T-cell (primary cell): ENCODE measurements at regions not wholly inside any gene's neighbourhood (a gene's known extent, or its start where the extent isn't known, plus 50 kb on each side); places are given as distances from the start of the nearest gene placed in this dataset.

ENCODE experiments used
- ATAC-seq, 4 experiments: fragments of 200-7000 bp in 3 of 4; fragments of 150-1000 bp in 1 of 4; cut with Tn5 transposase; replicated peaks in 1 of 4; 1 replicate in 3 of 4; 2 replicates in 1 of 4; pipeline ENCODE4 v1.10.0; 2021; ENCODE audit warnings: moderate library complexity in 3 of 4, mild to moderate bottlenecking in 2 of 4, moderate number of reproducible peaks in 1 of 4
- CTCF ChIA-PET, 2 donors: fragments of 300-600 bp; sonication (Branson Sonifier 250); formaldehyde crosslinking; loops; one replicate each; lab custom pipeline; 2022; ENCODE audit warnings: antibody characterized with exemption in 2 of 2; lab: Charles Lee
- POLR2A ChIA-PET, 2 donors: fragments of 300-600 bp; sonication (Branson Sonifier 250); formaldehyde crosslinking; loops; one replicate each; lab custom pipeline; 2022; ENCODE audit warnings: antibody characterized with exemption in 2 of 2; lab: Charles Lee
- DNase-seq, 35 experiments: peaks; one replicate each; pipeline versions ENCODE4 v3.0.0 to v3.0.0-alpha.2; 2013 to 2023
- H3K27ac ChIP-seq: one replicate; pipeline ENCODE4 v1.5.1; 2013; ENCODE audit warnings: low read length
- H3K27me3 ChIP-seq, 2 experiments: replicated peaks in 1 of 2; 1 replicate in 1 of 2; 2 replicates in 1 of 2; pipeline versions ENCODE4 v1.6.1 to v1.7.0; 2013; ENCODE audit warnings: low read length in 1 of 2, mixed read lengths in 1 of 2; ENCODE audit not compliant: control insufficient read depth in 2 of 2, insufficient read depth in 2 of 2; ENCODE audit errors: extremely low read depth in 1 of 2
- H3K36me3 ChIP-seq, 2 donors: 1 replicate in 1 of 2; 2 replicates in 1 of 2; pipeline versions ENCODE4 v1.6.1 to v1.7.0; 2013; ENCODE audit warnings: low read length in 1 of 2; ENCODE audit not compliant: control insufficient read depth in 2 of 2, insufficient read depth in 1 of 2; ENCODE audit errors: extremely low read depth in 1 of 2
- H3K4me1 ChIP-seq, 2 experiments: 1 replicate in 1 of 2; 2 replicates in 1 of 2; pipeline versions ENCODE4 v1.6.1 to v1.7.0; 2013; ENCODE audit warnings: low read length in 2 of 2, mixed read lengths in 1 of 2; ENCODE audit not compliant: insufficient read depth in 2 of 2, control insufficient read depth in 1 of 2; ENCODE audit errors: extremely low read depth in 1 of 2
- H3K4me3 ChIP-seq, 2 donors: 1 replicate in 1 of 2; 2 replicates in 1 of 2; pipeline versions ENCODE4 v1.5.1 to v1.7.0; 2013; ENCODE audit warnings: mild to moderate bottlenecking in 2 of 2, low read length in 1 of 2, moderate library complexity in 1 of 2; ENCODE audit not compliant: control insufficient read depth in 1 of 2; ENCODE audit errors: extremely low read depth in 1 of 2
- H3K9me3 ChIP-seq: 2 replicates; pipeline ENCODE4 v1.7.0; 2013
- H3K27ac Mint-ChIP-seq, 2 donors: one replicate each; pipeline ENCODE4 v1.8.0; 2020 to 2021; ENCODE audit warnings: mild to moderate bottlenecking in 2 of 2, mixed read lengths in 2 of 2
- H3K27me3 Mint-ChIP-seq, 2 donors: one replicate each; pipeline ENCODE4 v1.8.0; 2021 to 2022; ENCODE audit warnings: mixed read lengths in 2 of 2
- H3K36me3 Mint-ChIP-seq: one replicate; pipeline ENCODE4 v1.8.0; 2021; ENCODE audit warnings: mixed read lengths
- H3K4me1 Mint-ChIP-seq, 3 donors: one replicate each; pipeline ENCODE4 v1.8.0; 2020 to 2022; ENCODE audit warnings: mixed read lengths in 3 of 3, mild to moderate bottlenecking in 1 of 3
- H3K4me3 Mint-ChIP-seq, 3 donors: one replicate each; pipeline ENCODE4 v1.8.0; 2020 to 2022; ENCODE audit warnings: mild to moderate bottlenecking in 3 of 3, mixed read lengths in 3 of 3, moderate library complexity in 3 of 3
- H3K9me3 Mint-ChIP-seq, 3 donors: one replicate each; pipeline ENCODE4 v1.8.0; 2020 to 2022; ENCODE audit warnings: mixed read lengths in 3 of 3
- WGBS: methylation state at CpG from one replicate; pipeline ENCODE4 v1.1.5; 2013; ENCODE audit warnings: missing lambda C conversion rate; ENCODE audit not compliant: insufficient coverage; 5-methylcytosine and 5-hydroxymethylcytosine counted together

DNA sequence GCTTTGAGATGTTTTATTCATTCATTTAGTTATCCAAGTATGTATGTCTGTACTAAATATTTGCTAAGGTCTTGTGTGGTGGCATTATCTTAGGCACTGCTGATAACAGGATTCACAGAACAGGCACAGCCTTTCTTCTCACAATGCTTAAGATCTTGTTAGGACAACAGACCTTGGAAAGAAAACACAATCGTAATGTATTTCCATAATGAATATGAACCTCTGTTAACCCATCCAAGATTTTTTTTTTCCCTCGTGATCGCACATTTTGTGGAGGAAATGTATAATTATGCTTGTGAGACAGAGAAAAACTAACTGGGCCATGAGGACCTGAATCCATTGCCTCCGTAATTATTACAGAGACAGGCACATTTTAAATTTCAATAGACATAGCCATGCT, 121.9 kb downstream of the NPIPB5 start:
- H3K4me3 ChIP-seq = no peak overlapping the region
- DNase-seq = no peak
- Mint-ChIP-seq H3K27ac (no peak overlapping the region), H3K4me3 (no peak overlapping the region), H3K36me3 (no peaks in the 10 kb centered on the region), H3K27me3 (peaks cover 3 to 4% of the 10 kb centered on the region in 2 donors), H3K4me1 (no peaks in the 10 kb centered on the region), H3K9me3 (no peaks in the 10 kb centered on the region)
- H3K9me3 ChIP-seq = no peaks in the 10 kb centered on the region
- no peak overlapping the region for H3K27ac ChIP-seq
- ChIA-PET CTCF (interaction anchor here in 1 of 2 donors (0.6 kb wide), 1 partner anchor 11 kb away, joined by 3 read pairs; no protein-coding TSS in a partner anchor), POLR2A (no interaction called here)
- ATAC-seq = no peak
- WGBS = no CpG with 5 or more reads among the region's 4 CpGs
- H3K4me1 ChIP-seq = no peaks in the 10 kb centered on the region
- peaks cover 2 to 14% of the 10 kb centered on the region in 2 experiments for H3K27me3 ChIP-seq
- no peaks in the 10 kb centered on the region for H3K36me3 ChIP-seq

DNA sequence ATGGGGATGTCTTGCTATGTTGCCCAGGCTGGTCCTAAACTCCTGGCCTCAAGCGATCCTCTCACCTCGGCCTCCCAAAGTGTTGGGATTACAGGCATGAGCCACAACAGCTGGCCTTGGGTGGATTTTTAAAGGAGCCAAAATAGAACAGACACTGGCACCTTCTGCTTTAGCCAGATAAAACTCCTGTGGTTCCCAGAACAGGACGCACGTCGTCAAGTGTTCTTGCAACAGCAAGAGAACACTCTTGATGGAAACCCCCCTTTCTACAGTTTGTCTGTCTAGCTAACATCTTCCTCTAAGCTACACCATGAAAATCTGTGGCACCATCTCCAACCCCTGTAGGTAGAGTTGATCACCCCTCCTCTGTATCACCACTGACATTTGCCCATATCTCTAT, 122.6 kb downstream of the NPIPB5 start:
- no peaks in the 10 kb centered on the region for H3K9me3 ChIP-seq
- H3K27ac ChIP-seq = no peak overlapping the region
- H3K27me3 ChIP-seq = peaks cover 2 to 14% of the 10 kb centered on the region in 2 experiments
- ChIA-PET CTCF (no interaction called here), POLR2A (interaction anchor here in 1 of 2 donors (0.6 kb wide), 1 partner anchor 1995 kb away, joined by 3 read pairs; no protein-coding TSS in a partner anchor)
- no peaks in the 10 kb centered on the region for H3K36me3 Mint-ChIP-seq
- ATAC-seq (no peak), DNase-seq (no peak)
- H3K9me3 Mint-ChIP-seq = no peaks in the 10 kb centered on the region
- H3K27ac Mint-ChIP-seq = no peak overlapping the region
- no peak overlapping the region for H3K4me3 Mint-ChIP-seq
- no peaks in the 10 kb centered on the region for H3K4me1 Mint-ChIP-seq
- 83% methylated on average over 5 of the region's 5 CpGs for WGBS
- H3K4me1 ChIP-seq = no peaks in the 10 kb centered on the region
- H3K4me3 ChIP-seq = no peak overlapping the region
- H3K36me3 ChIP-seq = no peaks in the 10 kb centered on the region
- peaks cover 3 to 4% of the 10 kb centered on the region in 2 donors for H3K27me3 Mint-ChIP-seq

DNA sequence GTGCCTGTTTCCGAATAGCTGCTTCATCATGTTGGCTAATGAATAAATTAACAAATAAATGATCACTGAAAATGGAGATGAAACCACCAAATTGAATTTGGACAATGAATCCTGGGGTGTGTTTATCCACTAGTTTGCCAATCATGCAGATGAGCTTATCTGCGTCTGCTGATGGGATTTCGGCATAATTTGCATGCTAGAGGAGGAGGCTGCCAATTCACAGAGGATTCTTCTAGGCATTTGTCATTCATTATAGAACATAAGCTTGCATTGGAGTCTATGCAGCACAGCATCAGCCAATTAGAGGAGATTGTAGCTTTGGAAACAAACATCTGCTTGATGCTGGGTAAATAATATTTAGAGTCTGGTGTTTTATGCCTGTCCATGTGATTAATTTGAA, 123.1 kb downstream of the NPIPB5 start:
- Mint-ChIP-seq H3K9me3 (no peaks in the 10 kb centered on the region), H3K27ac (no peak overlapping the region), H3K4me3 (no peak overlapping the region), H3K36me3 (no peaks in the 10 kb centered on the region), H3K4me1 (no peaks in the 10 kb centered on the region), H3K27me3 (peaks cover under 1 to 4% of the 10 kb centered on the region in 2 donors)
- 84% methylated on average over 3 of the region's 3 CpGs for WGBS
- ATAC-seq = no peak
- DNase-seq = no peak
- Histone ChIP-seq H3K9me3 (no peaks in the 10 kb centered on the region), H3K4me3 (no peak overlapping the region), H3K36me3 (no peaks in the 10 kb centered on the region), H3K27me3 (peaks cover 2 to 14% of the 10 kb centered on the region in 2 experiments), H3K27ac (no peak overlapping the region), H3K4me1 (no peaks in the 10 kb centered on the region)
- POLR2A ChIA-PET = interaction anchor here in 1 of 2 donors (0.6 kb wide), 1 partner anchor 1996 kb away, joined by 3 read pairs; no protein-coding TSS in a partner anchor
- CTCF ChIA-PET = no interaction called here

DNA sequence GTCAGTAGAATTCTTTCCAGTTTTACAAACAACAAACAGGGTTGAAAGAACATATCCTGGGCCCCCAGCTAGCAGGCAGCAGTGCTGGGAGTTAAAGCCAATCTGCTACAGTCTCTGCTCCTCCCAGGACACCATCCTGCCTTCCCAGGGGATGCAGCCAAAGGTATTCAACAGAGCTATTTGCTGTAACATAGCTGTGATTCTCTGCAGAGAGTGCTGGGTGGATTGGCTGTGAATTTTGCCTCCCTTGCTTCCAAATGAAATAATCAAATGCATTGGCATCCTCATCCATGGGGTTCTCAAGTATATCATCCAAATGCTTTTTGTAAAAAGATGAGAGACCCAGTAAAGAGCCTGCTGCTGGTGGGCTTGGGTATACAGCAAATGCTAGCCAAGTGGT, 124.3 kb downstream of the NPIPB5 start:
- Mint-ChIP-seq H3K27ac (no peak overlapping the region), H3K4me3 (no peak overlapping the region), H3K4me1 (no peaks in the 10 kb centered on the region), H3K27me3 (peaks cover 0 to 4% of the 10 kb centered on the region in 2 donors), H3K36me3 (no peaks in the 10 kb centered on the region), H3K9me3 (no peaks in the 10 kb centered on the region)
- no peaks in the 10 kb centered on the region for H3K36me3 ChIP-seq
- no peak overlapping the region for H3K4me3 ChIP-seq
- no peaks in the 10 kb centered on the region for H3K9me3 ChIP-seq
- ChIA-PET CTCF (interaction anchor here in 1 of 2 donors (0.6 kb wide), 1 partner anchor 1129 kb away, joined by 5 read pairs; no protein-coding TSS in a partner anchor), POLR2A (no interaction called here)
- ATAC-seq = no peak
- no peak overlapping the region for H3K27ac ChIP-seq
- peaks cover 2 to 12% of the 10 kb centered on the region in 2 experiments for H3K27me3 ChIP-seq
- no peaks in the 10 kb centered on the region for H3K4me1 ChIP-seq
- DNase-seq = no peak

DNA sequence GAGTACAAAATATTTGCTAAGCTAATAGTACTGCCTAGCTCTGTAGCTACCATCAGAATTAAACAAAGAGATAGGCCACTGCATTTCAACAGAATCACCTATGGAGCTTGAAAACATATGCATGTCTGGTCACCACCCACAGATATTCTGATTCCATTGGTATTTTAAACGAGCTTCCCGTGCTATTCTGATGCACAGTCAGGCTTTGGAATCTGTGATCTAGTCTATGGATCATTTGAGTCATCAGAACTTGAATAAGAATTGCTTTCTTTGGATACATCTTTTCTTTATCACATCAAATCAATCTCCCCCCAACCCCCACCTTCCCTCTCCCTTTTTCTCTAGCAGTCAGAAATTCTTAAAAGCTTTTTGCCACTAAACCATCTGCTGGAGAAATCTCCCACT, 124.7 kb downstream of the NPIPB5 start:
- H3K27ac ChIP-seq = no peak overlapping the region

DNA sequence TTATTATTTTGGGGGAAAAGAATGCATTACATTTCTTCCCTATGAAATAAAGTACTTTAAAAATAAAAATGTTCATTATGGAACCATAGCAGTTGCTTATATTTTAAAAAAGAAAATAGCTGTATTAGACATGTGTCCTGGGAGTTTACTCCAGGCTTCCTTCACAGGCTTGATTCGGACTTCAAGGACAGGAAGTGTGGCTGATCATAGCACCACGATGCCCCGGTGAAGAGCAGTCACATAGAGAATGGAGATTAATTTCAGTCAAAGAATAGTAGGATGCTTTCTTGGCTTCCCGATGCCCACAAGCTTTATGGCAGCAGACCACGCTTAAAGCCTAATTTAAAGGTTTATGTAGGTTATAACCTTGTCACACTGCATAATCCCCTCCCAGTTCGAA, 125.1 kb downstream of the NPIPB5 start:
- no peaks in the 10 kb centered on the region for H3K9me3 Mint-ChIP-seq
- ATAC-seq = no peak
- WGBS = 14% methylated on average over 3 of the region's 6 CpGs
- Histone ChIP-seq H3K36me3 (no peaks in the 10 kb centered on the region), H3K27ac (no peak overlapping the region), H3K4me3 (no peak overlapping the region), H3K27me3 (peaks cover 2 to 12% of the 10 kb centered on the region in 2 experiments), H3K9me3 (no peaks in the 10 kb centered on the region), H3K4me1 (no peaks in the 10 kb centered on the region)
- peaks cover 0 to 4% of the 10 kb centered on the region in 2 donors for H3K27me3 Mint-ChIP-seq
- H3K4me1 Mint-ChIP-seq = no peaks in the 10 kb centered on the region
- no peak overlapping the region for H3K27ac Mint-ChIP-seq
- no peak overlapping the region for H3K4me3 Mint-ChIP-seq
- DNase-seq = no peak
- ChIA-PET CTCF (no interaction called here), POLR2A (interaction anchor here in 1 of 2 donors (0.5 kb wide), 1 partner anchor 1581 kb away, joined by 4 read pairs; no protein-coding TSS in a partner anchor)
- H3K36me3 Mint-ChIP-seq = no peaks in the 10 kb centered on the region

More for the DNA sequence above, 124.7 kb downstream of the NPIPB5 start:
- no peaks in the 10 kb centered on the region for H3K9me3 ChIP-seq
- no peaks in the 10 kb centered on the region for H3K36me3 ChIP-seq
- H3K4me1 ChIP-seq = no peaks in the 10 kb centered on the region
- H3K27me3 ChIP-seq = peaks cover 2 to 12% of the 10 kb centered on the region in 2 experiments
- 28% methylated on average over 2 of the region's 2 CpGs for WGBS
- H3K4me3 ChIP-seq = no peak overlapping the region
- ChIA-PET POLR2A (no interaction called here), CTCF (no interaction called here)
- H3K36me3 Mint-ChIP-seq = no peaks in the 10 kb centered on the region
- no peak overlapping the region for H3K27ac Mint-ChIP-seq
- H3K4me3 Mint-ChIP-seq = no peak overlapping the region
- no peaks in the 10 kb centered on the region for H3K4me1 Mint-ChIP-seq
- no peak for DNase-seq
- H3K9me3 Mint-ChIP-seq = no peaks in the 10 kb centered on the region
- peaks cover 0 to 4% of the 10 kb centered on the region in 2 donors for H3K27me3 Mint-ChIP-seq
- no peak for ATAC-seq
